Stimulated activated CD4-positive, alpha-beta T cell treated with anti-CD3 and anti-CD28 coated beads, Interleukin-15, amount 100 ng/mL, for 24 hours (primary cell): ENCODE measurements at regions not wholly inside any gene's neighbourhood (a gene's known extent, or its start where the extent isn't known, plus 50 kb on each side); places are given as distances from the start of the nearest gene placed in this dataset.
A peak's percentile ranks its signal among the peaks of the same experiment; 100 is the strongest.
"Not testable (repeated sequence)": the region's sequence is repeated elsewhere in the genome, so short reads cannot be mapped to it uniquely, and the experiment has no call there.

Source experiments
- DNase-seq: peaks from one replicate; pipeline ENCODE4 v3.0.0-alpha.2; 2020

DNA sequence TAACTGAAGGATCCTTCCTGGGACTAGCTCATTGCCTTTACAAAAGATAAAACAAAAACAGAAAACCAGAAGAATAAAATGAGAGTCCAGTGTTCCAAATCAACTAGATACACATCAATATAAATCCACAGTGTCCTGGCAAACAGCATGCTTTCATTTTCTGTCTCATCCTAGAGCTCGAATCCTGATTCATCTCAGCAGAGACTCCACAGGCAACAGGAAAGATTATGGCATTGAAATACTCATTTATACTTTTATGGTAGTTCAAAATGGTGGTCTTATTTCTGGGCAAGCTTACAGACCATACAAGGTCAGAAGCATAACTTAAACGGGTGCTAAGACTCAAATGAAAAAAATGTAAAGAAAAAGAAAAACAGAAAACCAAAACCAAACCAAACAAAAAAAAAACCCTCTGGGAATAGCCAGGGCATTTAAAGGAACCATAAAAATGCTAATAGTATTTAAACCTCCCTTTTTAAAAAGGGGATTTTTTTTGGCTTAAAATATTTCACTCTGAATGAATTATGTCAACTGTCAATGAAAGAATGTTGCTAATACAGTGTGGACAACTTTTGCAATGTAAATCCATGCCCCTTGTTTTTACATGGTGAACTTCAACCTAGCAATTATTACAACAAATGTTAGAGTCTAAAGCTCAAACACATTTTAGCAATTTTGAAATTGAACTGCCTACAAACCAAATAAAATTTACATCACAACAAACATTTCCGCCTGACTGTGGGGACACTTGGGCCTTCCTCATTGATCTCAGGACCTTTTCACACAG, 57.9 kb downstream of the GPR101 start:
- no peak for DNase-seq

DNA sequence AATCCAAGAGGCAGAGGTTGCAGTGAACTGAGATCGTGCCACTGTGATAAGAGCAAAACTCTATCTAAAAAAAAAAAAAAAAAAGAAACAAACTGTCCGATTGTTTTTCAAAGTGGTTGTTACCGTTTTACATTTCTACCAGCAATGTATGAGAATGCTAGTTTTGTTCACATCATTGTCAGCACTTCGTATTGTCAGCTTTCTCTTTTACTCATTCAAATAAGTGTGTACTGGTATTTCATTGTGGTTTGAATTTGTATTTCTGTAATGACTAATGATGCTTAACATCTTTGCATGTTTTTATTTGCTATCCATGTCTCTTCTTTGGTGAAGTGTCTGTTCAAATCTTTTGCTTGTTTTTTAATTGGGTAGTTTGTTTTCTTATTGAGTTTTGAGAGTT, 65.8 kb downstream of the GPR101 start:
- no peak for DNase-seq

DNA sequence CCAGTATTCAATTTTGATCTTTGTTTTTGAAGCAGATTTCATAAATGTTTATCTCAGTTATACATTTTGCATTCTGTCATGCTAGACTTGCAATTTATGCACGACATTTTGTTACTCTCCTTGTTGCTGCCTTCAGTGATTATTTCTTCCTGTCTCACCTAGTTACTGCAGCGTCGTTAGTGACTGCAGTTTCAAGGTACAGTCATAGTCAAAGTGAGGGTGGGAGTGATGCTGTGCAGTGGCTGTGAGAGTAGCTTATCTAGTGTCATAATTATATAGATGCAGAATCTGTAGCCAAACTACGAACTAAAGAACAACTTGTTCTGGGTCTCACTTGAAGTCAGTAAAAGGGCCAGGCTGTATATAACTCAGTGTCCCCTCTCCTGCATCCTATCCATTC, 69.8 kb downstream of the GPR101 start:
- DNase-seq: no peak

DNA sequence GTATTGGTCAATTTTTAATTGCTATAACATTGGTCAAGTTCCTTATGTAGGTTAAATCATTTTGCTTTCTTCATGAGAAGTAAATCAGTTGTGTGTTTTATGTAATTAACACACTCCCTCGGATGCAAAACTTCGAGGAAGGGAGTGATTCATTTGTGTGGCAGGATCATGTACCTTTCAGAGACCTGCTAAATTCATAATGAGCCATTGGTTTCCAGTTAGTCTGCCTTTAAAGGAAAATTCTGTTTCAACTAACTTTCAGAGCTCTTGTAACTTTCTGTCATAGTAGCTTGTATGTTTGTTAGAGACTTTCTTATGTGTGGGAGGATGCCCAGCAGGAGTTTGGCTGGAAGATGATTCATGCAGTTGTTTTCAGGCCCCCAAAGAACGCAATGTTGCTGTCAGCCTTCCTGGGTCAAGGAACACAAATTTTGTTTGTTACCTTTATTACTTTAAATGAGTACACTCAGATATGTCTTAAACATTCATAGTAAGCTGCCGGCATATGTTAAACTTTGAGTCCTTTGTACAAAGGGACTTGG, 72.1 kb downstream of the GPR101 start:
- no peak for DNase-seq

DNA sequence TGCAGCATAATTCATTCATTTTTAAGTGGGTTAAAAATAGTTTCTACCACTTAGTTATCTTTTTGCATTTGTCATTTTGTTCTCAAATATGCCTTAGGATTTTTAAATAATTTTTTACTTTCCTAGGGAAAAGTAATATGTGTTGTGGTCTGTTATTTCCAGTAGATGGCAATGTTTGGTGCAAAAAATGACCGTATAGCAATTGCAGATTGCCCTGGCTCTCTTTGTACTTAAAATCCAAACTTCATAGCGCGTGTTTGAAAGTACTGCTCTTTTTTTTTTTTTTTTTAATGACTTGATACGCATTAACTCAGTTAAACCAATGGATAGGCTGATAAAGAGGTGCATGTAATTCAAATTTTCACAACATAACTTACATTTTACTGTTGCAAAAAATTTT, 74.4 kb upstream of the RBMX start:
- no peak for DNase-seq

DNA sequence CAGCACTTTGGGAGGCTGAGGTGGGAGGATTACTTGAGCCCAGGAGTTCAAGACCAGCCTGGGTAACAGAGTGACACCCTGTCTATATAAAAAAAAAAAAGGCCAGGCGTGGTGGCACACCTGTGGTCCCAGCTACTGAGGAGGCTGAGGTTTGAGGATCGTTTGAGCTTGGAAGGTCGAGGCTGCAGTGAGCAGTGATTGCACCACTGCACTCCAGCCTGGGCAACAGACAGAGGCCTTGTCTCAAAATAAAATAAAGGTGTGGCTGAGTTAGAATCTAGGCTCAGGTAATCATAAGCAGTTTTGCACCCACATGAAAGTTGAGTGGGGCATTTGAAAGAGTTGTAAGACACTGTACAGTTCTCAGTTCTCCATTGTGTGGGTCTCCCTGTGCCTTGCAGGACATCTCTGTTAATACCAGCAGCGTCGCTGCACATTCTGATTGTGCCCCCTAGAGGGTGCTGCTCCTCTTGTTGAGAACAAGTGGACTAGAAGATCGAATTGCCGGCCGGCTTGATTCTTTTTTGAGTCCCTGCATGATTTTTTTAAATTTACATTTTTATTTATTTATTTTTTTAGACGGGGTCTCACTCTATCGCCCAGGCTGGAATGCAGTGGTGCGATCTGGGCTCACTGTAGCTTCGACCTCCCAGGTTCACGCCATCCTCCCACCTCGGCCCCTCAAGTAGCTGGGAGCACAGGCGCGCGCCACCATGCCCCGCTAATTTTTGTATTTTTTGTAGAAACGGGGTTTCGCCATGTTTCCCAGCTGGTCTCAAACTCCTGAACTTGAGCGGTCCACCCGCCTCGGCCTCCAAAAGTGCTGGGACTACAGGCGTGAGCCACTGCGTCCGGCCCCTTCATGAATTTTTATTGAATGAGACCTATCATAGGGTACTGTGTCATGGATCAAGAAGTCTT, 73.6 kb upstream of the RBMX start:
- peak; percentile 70 for DNase-seq

DNA sequence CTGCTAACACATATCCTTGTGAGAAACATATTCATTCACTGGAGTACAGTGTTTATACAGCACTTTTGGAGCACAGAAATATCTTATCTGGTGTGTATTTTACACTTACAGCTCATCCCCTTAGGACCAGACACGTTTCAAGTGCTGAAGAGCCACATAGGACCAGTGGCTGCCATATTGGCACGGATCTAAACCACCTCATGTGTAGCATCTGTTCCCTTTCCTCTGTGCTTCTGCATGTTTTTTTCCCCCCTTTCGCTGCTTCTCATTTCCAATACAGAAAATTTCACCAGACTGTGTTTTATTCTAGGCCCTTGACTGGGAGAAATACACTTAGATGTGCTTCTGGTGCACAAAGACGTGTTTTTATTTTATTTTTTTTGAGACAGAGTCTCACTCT, 69.7 kb upstream of the RBMX start:
- no peak for DNase-seq

DNA sequence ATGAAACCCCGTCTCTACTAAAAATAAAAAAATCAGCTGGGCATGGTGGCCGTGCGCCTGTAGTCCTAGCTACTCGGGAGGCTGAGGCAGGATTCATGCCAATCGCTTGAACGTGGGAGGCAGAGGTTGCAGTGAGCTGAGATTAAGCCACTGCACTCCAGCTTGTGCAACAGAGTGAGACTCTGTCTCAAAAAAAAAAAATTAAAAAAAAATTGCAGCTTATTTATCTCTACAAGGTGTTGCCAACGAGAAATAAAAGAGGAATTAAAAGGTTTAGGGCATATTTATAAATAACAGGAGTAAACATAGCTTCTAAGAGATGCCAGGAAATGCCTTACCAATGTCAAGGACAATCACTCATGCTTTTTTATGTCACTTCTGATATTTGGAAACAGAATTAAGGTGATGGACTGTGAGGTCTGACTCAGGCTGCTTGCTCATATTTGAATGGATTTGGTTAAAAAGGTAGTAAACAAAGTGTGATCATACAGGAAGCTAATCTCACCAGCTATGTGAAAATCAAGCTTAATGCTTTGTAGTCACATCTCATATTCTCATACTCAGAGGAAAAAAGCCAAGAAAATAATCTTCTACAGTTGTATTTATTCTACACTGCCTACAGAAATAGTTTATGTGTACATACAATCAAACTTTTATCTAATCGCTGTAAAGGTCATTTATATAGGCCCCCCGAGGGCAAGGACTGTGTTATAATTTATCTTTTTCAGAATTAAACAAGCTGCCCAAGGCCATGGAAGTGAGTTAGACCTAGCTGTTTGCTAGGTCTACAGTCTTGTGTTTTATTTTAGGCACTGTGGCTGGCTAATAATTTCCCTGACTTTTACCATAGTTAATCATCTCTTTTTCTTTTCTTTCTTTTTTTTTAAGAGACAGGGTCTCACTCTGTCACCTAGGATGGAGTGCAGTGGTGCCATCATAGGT, 61.1 kb upstream of the RBMX start:
- no peak for DNase-seq

DNA sequence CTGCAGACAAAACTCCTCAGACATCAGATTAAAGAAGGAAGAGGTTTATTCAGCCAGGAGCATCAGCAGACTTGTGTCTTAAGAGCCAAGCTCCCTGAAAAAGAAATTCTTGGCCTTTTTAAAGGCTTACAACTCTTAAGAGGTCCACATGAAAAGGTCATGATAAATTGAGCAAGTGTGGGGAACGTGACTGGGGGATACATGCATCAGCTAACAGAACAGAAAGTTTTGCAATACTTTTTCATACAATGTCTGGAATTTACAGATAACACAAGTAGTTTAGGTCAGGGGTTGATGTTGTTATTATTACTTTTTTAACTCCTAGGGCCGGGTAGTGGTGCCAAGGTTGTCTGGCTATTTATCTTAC, 55.6 kb upstream of the RBMX start:
- no peak for DNase-seq

DNA sequence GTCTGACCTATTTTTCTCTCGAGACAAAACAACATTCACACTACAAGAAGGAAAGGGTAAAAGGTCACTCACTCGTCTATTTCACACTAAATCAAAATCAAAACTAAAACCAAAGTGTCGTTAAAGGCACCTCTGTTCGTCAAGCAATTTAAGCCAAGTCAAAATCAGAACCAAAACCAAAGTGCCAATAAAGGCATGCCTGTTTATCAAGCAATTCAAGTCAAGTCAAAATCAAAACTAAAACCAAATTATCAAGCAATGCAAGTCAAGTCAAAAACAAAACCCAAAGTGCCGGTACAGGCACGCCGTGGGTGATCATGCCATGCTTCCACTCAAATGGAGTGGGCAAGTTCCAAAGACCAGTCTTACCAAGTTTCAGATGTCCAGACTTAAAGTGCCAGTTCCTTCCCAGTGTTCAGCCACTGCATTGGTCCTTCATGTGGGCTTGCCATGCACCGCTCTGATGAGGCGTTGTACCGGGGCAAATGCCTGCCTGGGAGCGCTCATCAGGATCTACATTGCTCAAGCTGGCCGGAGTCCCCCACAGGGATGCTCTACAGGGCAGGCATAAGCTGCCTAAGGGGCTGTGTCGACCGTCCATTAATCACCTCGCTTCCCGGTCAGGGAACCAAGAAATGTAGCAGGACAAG, 55.1 kb upstream of the RBMX start:
- DNase-seq: peak; percentile 12

DNA sequence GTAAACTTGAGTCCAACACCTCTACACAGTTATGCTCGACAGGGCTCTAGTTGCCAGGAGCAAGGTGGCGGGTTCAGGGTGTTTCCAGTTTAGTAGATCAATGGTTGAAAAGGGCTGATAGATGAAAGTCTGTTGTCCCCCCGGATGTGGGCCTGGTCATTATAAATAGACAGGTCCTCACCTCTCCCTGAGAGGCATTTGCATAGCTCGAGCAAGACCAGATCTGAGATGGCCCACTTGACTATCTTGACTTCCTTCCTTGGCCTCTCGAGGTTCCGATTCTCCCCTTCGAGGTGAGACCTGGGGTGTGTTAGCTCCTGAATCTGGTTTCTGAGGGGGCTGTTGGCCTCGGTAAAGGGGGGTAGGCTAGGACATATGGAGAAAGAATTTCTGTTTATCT, 54.1 kb upstream of the RBMX start:
- not testable (repeated sequence) for DNase-seq

DNA sequence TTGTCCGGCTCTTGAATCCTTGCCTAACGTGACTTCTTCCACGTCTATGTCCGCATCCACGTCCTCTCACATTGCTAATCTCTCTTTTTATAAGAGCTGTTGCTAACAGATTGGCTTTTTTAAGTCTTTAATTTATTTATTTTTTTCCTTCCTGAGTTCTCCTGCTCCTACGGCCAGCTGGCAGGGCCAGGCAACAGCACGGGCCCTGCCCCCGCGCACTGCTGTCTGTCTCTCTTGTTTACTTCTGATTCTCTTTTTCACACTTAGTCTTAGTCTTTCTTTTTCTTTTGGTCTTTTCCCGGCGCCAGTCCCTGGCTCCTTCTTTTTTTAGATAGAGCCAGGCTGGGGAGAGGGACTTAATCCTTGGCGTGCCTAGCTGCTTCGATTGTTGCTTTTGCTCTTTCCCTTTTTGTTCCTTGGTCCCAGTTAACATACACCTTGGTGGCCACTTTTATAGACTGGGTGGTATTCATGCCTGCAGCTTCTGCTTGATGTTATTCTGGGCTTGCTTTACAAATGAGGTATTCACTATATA, 53.2 kb upstream of the RBMX start:
- no peak for DNase-seq

DNA sequence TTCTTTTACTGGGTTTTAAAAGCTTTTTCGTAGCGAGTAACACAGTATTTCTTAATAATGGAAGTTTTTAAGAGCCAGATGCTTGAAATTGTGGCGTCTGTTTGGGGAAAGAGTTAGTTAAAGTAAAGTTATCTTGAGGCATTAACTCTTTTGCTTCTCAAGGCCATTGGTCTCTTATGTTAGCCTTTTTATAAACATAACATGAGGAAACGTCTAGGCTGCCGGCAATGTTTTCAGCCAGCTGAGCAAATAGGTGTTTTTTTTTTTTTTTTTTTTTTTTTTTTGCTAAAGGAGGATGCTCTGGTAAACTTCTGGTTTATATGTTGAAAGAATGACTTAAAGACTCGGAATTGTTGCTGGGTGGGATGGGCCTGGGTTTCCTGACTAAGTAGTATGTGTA, 51.1 kb upstream of the RBMX start:
- DNase-seq: no peak
